ENCODE measurements at regions not wholly inside any gene's neighbourhood (a gene's known extent, or its start where the extent isn't known, plus 50 kb on each side); places are given as distances from the start of the nearest gene placed in this dataset.

DNA sequence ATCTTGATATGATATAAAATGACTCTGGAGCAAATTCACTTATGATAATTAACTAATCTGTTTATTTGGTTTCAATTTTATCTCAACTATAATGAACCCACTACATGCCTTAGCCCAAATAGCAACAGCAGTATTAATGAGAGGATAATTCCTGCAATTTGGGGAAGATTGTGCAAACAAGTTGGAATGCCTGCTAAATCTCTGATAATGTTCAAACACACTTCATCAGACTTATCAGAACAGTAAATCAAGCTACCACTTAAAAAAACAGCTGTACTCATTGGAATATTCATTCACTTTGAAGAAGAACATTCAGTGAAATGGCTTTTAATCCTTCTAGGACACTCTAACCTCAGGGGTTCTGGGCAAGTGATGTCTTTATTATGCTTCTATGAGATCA is 85.4 kb downstream of the CBLN4 start:
- TF ChIP-seq, protein P1, sequence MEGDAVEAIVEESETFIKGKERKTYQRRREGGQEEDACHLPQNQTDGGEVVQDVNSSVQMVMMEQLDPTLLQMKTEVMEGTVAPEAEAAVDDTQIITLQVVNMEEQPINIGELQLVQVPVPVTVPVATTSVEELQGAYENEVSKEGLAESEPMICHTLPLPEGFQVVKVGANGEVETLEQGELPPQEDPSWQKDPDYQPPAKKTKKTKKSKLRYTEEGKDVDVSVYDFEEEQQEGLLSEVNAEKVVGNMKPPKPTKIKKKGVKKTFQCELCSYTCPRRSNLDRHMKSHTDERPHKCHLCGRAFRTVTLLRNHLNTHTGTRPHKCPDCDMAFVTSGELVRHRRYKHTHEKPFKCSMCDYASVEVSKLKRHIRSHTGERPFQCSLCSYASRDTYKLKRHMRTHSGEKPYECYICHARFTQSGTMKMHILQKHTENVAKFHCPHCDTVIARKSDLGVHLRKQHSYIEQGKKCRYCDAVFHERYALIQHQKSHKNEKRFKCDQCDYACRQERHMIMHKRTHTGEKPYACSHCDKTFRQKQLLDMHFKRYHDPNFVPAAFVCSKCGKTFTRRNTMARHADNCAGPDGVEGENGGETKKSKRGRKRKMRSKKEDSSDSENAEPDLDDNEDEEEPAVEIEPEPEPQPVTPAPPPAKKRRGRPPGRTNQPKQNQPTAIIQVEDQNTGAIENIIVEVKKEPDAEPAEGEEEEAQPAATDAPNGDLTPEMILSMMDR (conservative IDR thresholded peaks at IDR 0.05; ENCODE audit: low read depth in 2 of 2), result no peak
- TF ChIP-seq EZH2phosphoT487 (IDR thresholded peaks at IDR 0.05; ENCODE audit: unreplicated experiment) (no peak), ETS1 (IDR thresholded peaks at IDR 0.05) (no peak), POLR2AphosphoS5 (IDR thresholded peaks at IDR 0.05; ENCODE audit: low read depth) (no peak), ZNF114 (CRISPR knock-in tag; IDR thresholded peaks at IDR 0.05) (no peak), EZH2 (IDR thresholded peaks at IDR 0.05; ENCODE audit: low read depth, unreplicated experiment) (no peak), NANOG (IDR thresholded peaks at IDR 0.05; ENCODE audit: borderline replicate concordance) (no peak), JUNB (IDR thresholded peaks at IDR 0.05; ENCODE audit: unreplicated experiment) (no peak), ZNF331 (CRISPR knock-in tag; IDR thresholded peaks at IDR 0.05; ENCODE audit: low read depth) (no peak)
- TF ChIP-seq, protein P2, sequence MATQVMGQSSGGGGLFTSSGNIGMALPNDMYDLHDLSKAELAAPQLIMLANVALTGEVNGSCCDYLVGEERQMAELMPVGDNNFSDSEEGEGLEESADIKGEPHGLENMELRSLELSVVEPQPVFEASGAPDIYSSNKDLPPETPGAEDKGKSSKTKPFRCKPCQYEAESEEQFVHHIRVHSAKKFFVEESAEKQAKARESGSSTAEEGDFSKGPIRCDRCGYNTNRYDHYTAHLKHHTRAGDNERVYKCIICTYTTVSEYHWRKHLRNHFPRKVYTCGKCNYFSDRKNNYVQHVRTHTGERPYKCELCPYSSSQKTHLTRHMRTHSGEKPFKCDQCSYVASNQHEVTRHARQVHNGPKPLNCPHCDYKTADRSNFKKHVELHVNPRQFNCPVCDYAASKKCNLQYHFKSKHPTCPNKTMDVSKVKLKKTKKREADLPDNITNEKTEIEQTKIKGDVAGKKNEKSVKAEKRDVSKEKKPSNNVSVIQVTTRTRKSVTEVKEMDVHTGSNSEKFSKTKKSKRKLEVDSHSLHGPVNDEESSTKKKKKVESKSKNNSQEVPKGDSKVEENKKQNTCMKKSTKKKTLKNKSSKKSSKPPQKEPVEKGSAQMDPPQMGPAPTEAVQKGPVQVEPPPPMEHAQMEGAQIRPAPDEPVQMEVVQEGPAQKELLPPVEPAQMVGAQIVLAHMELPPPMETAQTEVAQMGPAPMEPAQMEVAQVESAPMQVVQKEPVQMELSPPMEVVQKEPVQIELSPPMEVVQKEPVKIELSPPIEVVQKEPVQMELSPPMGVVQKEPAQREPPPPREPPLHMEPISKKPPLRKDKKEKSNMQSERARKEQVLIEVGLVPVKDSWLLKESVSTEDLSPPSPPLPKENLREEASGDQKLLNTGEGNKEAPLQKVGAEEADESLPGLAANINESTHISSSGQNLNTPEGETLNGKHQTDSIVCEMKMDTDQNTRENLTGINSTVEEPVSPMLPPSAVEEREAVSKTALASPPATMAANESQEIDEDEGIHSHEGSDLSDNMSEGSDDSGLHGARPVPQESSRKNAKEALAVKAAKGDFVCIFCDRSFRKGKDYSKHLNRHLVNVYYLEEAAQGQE (IDR thresholded peaks at IDR 0.05; ENCODE audit: unreplicated experiment), result no peak

All from GM23338 (cell line).